ENCODE measurements at regions not wholly inside any gene's neighbourhood (a gene's known extent, or its start where the extent isn't known, plus 50 kb on each side); places are given as distances from the start of the nearest gene placed in this dataset.

GRCh38 chr20:30610029-30610693, 647.3 kb upstream of the DEFB115 start:
- TF ChIP-seq POLR2A (IDR thresholded peaks at IDR 0.05) (no peak), CTCF (IDR thresholded peaks at IDR 0.05) (no peak)
